ENCODE measurements at regions not wholly inside any gene's neighbourhood (a gene's known extent, or its start where the extent isn't known, plus 50 kb on each side); places are given as distances from the start of the nearest gene placed in this dataset.

GRCh38 chr14:87524011-87524410 is 469.0 kb downstream of the GALC start:
- DNase-seq (ENCODE audit: low read depth) = no peak

DNA sequence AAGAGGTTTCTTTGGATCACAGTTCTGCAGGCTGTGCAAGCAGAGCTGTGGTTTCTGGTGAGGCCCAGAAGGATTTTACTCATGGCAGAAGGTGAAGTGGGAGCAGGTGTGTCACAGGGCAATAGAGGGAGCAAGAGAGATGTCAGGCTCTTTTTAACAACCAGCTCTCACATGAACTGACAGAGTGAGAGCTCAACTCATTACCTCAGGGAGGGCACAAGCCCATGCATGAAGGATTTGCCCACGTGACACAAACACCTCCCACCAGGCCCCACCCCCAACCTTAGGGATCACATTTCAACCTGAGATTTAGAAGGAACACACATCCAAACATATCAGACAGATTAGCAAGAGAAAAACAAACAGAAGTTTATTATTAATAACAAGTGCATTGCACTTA is 470.4 kb downstream of the GALC start:
- DNase-seq (ENCODE audit: low read depth) = no peak

- DNase-seq (ENCODE audit: low read depth) = no peak
Observed at GRCh38 chr14:87508333-87508732, 484.6 kb downstream of the GALC start.

DNA sequence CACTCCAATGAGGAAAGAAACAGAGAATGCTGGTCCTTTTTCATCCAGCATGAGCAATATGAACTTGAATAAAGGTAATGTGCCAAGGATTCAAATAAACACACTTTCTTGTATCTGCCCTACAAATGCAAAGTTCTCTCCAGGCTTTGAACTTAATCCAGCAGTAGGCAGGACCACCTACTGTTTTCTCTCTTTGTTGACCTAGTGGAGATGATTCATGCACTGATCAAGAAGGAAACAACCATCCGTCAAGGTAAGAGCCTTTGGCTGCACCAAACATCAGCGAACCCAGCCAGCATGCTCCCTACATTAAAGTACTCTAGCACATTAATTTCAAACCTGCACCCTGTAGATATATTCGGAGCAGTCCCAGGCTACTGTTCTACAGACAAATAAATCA is 489.3 kb downstream of the GALC start:
- no peak for DNase-seq (ENCODE audit: low read depth)

- no peak for DNase-seq (ENCODE audit: low read depth)
Observed at GRCh38 chr14:87497301-87497700, 495.7 kb downstream of the GALC start.

- no peak for DNase-seq (ENCODE audit: low read depth)
Observed at GRCh38 chr14:87494010-87494409, 499.0 kb downstream of the GALC start.

DNA sequence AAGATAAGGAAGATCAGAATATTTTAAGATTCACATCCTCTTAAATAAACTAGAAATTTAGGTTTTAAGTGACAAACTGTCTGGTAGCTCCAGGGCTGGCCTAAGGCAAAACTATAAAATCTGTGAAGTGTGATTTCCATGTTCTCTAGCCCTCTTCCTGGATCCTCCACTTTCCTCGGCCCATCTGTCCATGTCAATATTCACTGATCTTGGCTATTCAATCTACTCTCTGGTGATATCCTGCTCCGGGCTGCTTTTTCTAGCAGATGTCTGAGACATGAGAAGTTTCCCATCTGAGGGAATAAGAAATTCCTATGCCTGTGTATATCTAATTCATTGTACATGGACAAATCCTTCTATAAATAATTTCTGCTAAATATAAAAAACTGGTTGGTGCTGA is 500.4 kb downstream of the GALC start:
- no peak for DNase-seq (ENCODE audit: low read depth)

- no peak for DNase-seq (ENCODE audit: low read depth)
Observed at GRCh38 chr14:87491816-87492215, 501.2 kb downstream of the GALC start.

DNA sequence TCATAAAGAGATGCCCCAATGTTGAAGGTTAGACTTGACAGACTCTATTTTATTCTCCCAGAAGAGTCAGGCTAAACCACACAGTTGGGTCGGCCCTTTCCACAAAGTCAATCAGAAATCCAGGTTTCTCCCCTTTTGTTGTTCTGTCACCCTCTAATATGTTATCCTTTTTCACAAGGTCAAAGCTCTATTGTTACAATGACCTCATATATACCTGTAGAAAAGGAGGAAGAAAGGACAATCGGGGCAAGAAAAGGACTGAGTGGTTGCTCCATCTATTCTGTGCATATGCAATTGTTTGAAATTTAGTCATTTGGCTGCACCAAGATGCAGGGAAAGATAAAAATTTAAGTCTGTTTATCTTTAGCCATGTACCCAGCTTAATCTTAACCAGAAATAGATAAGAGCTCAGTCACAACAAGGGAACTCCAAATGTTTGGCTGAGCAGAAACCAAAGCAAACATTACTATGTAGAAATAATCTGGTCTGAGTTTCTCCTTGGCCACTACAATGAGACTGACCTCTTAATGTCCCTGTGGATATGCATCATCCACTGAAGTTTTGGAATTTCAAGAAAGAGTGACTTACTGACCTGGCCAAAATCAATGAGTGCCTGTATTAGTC is 503.7 kb downstream of the GALC start:
- no peak for DNase-seq (ENCODE audit: low read depth)

GRCh38 chr14:87483271-87484260 is 509.4 kb downstream of the GALC start:
- DNase-seq (ENCODE audit: low read depth) = no peak

DNA sequence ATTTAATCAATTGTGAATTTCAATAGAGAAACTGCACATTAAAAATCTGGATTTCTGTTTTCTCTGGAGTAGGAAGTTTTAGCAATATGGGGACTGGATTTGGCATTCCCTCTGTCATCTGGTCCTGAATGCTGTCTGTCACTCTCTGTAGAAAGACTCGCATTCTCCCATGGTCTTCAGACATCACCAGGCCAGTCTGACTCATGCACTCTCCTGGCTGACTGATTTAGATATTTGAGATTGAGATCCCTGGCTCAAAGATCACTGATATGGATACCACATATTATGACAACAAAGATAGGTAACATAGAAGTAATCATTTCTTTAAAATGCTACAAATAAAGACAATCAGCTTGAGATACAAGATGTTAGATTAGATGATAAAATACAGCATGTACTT is 524.5 kb downstream of the GALC start:
- no peak for DNase-seq (ENCODE audit: low read depth)

DNA sequence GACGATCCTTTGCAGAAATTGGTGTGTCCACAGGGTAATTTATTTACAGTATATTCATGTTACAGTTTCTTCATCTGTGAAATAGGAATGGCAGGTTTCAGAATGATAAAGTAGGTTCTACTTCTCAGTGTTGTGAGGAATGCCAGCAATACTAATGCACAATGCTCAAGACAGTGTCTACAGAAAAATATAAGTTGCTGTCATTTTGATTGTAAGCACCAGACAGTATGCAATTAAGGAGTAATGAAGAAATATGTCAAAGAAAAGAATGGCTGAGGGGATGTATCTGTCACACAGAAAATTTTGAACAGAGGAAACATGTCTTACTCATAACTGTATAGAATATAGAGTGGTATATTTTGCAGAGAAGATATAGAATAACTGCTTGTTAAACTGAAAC is 525.4 kb downstream of the GALC start:
- no peak for DNase-seq (ENCODE audit: low read depth)

DNA sequence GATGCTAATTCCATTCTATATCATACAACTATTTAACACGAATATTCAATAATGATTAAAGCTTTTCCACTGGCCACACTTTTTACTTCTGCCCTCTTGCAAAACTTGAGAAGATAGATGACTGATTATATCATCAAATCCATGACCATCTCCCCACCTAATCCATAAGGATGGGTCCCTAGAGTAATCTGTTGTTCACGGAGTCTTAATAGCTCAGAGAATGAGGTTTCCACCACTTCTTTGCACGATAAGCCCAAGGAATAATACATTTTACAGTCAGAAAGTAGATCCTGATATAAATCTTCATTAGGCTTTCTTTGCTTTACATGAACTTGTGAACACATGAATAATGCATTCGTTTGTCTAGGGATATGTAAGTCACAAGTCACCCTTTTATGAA is 527.2 kb downstream of the GALC start:
- DNase-seq (ENCODE audit: low read depth) = no peak

DNA sequence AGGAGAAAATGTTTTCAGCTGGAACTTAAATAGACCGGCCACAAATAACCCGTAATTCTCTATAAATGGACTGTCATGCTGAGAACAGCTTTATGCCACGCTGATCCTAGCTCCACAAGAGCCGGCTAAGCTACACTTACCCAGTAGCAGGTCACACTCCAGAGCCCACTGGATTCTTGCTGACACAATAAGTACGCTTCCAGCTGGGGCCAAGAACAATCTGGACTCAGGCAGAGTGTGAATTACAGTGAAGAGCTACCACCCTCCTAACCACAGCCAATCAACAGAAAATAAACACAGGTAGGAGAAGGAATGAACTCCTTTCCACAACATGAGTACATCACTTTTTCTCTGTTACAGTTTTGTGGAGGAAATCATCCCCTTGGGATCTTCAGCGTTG is 531.3 kb downstream of the GALC start:
- no peak for DNase-seq (ENCODE audit: low read depth)

GRCh38 chr14:87457720-87458119 is 535.3 kb downstream of the GALC start:
- peak; percentile 45 for DNase-seq (ENCODE audit: low read depth)

DNA sequence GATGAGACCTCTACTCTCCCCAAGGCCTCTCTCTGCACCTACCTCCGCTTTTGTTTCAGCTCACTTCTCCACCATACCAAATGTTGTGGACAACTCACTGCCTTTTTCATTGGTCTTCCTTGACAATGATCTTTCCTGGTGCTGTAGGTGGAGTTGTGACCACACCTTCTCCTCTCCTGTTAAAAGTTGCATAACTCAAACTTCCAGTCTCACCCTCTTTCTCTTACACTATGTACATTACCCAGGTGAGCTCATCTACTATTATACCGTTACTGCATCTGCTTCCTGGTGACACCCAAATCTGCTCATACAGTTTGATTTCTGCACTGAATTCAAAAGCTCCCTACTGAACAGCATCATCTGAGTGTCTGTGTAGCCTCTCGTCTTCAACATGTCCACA is 542.8 kb downstream of the GALC start:
- no peak for DNase-seq (ENCODE audit: low read depth)

- no peak for DNase-seq (ENCODE audit: low read depth)
Observed at GRCh38 chr14:87449016-87449415, 544.0 kb downstream of the GALC start.

DNA sequence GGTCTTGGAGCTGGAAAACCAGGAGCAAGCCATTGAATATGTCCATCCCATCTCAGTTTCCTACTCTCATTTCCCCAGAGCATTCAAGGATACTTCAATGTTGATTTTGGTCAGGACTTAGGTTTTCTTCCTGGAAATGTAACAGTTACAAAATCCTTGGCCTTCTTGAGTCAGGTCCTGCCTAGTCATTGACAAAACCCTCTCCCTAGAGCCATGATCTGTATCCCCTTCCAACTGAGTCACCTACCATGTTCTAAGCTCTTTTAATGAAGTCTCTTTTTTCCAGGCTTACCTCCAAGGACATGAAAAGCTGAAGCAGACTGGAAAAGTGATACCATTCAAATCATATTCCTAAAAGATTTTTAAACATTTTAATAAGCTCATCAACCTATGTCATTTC is 549.2 kb downstream of the GALC start:
- DNase-seq (ENCODE audit: low read depth) = no peak

DNA sequence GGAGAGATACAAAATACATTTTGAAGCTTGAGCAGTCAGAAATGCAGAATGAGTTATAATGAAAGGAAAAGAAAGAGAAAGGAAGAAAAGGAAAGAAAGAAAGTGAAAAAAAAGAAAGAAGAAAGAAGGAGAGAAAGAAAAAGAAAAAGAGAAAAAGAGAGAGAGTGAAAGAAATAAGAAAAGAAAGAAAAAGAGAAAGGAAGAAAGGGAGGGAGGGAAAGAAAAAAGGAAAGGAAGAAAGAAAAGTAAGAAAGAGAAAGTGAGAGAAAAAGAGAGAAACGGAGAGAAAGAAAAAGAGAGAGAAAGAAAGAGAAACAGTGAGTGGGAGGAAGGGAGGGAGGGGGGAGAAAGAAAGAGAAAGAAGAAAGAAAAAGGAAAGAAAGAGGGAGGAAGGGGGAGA is 549.9 kb downstream of the GALC start:
- no peak for DNase-seq (ENCODE audit: low read depth)

- DNase-seq (ENCODE audit: low read depth) = no peak
Observed at GRCh38 chr14:87437158-87437557, 555.8 kb downstream of the GALC start.

- DNase-seq (ENCODE audit: low read depth) = no peak
Observed at GRCh38 chr14:87434680-87435079, 558.3 kb downstream of the GALC start.

GRCh38 chr14:87434011-87434410 is 559.0 kb downstream of the GALC start:
- DNase-seq (ENCODE audit: low read depth) = no peak

DNA sequence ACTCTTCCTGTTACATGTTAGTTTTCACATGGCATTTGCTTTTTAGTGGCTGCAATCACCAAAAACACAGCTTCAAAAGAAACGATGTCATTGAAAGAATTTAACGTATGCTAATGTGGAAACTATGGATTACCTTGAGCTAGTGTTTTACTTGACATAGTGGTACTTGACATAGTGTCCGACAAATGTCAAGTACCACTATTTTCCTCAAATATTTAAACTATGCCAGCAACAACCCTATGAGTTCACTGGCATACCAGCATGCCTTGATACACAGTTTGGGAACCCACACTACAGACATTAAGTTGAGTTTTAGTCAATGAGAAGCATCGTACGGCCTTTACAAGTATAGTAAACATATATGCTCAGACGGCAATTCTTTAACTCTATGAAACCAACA is 560.3 kb downstream of the GALC start:
- DNase-seq (ENCODE audit: low read depth) = no peak

All from RPMI7951 (cell line).